GM18505 (cell line): ENCODE measurements at regions not wholly inside any gene's neighbourhood (a gene's known extent, or its start where the extent isn't known, plus 50 kb on each side); places are given as distances from the start of the nearest gene placed in this dataset.

Source experiments
- ATAC-seq: cut with Tn5 transposase; IDR thresholded peaks from one replicate; pipeline ENCODE4 v1.9.1; 2021; ENCODE audit not compliant: unreplicated experiment
- POLR2A ChIP-seq: IDR thresholded peaks from 4 replicates; pipeline ENCODE4 v1.6.1; 2011; ENCODE audit warnings: borderline replicate concordance; ENCODE audit not compliant: insufficient read depth, insufficient read length; ENCODE audit errors: extremely low read depth

GRCh38 chr4:46684041-46684440 is 225.0 kb downstream of the COX7B2 start:
- TF ChIP-seq POLR2A, result no peak
- ATAC-seq, result no peak

DNA sequence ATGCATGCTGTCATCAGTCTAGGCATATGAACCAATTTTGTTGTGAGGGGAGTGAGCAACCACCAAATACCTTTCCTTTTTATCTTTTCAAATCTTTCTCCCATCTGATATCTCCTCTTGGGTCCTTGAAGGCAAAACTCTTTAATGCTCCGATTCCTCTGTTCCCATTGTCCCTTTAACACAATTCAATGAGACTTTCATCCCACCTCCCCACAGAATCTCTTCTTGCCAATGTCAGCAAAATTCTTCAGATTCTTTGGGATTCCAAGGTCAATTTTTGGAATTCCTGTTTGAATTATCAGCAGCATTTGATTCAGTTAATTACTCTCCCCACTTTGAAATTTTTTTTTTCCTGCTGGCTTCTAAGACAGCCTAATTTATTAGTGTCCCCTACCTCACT is 232.7 kb downstream of the COX7B2 start:
- TF ChIP-seq POLR2A, result no peak
- no peak for ATAC-seq

- ATAC-seq, result no peak
- TF ChIP-seq POLR2A, result no peak
These were observed 234.7 kb downstream of the COX7B2 start for GRCh38 chr4:46674326-46674725.

- ATAC-seq, result no peak
- TF ChIP-seq POLR2A, result no peak
These were observed 241.3 kb downstream of the COX7B2 start for GRCh38 chr4:46667790-46668189.

DNA sequence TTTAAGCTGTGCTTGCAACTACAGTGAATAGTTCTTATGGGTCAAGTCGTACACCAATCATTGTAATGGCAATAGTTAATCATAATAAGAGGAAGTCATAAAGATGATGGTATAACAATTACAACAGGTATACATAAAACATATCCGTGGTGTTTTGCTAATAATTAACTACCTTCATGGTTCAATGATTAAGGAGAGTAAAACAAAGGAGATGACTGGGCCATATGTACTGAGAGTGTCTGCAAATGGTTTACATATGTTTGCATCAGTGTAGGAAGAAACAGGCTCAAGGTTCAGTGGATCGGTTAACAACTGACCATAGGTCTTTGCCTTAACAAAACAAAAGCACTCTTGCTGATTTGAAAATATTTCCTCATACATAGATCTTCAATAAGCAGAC is 253.0 kb downstream of the COX7B2 start:
- no peak for TF ChIP-seq POLR2A
- ATAC-seq, result no peak

DNA sequence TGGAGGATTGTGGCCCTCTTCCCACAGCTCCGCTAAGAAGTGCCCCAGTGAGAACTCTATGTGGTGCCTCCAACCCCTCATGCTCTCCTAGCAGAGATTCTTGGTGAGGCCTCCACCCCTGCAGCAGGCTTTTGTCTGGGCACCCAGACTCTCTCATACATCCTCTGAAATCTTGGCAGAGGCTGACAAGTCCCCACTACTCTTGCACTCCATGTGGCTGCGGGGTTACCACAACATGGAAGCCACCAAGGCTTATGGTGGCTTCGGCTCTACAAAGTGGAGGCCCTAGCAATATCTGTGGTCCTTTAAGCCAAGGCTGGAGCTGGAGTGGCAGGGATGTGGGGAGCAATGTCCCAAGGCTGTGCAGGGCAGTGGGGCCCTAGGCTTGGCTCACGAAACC is 255.2 kb downstream of the COX7B2 start:
- no peak for ATAC-seq
- TF ChIP-seq POLR2A, result no peak

DNA sequence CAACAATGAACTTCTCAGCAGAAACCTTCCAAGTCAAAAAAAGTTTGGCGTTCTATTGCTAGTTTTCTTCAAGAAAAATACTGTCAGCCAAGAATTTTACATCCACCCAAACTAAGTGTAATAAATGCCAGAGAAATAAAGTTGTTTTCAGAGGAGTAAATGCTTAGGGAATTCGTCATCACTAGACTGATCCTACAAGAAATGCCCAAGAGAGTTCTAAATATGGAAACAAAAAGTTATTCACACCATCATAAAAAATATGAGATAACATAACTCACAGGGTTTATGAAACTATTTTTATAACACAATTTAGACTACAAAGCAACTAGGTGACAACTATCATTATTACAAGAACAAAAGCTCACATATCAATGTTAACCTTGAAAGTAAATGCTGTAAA is 259.5 kb upstream of the GABRA2 start:
- no peak for ATAC-seq
- TF ChIP-seq POLR2A, result no peak

- peak; percentile 91 for ATAC-seq
- TF ChIP-seq POLR2A, result no peak
These were observed 258.3 kb upstream of the GABRA2 start for GRCh38 chr4:46648088-46648744.

DNA sequence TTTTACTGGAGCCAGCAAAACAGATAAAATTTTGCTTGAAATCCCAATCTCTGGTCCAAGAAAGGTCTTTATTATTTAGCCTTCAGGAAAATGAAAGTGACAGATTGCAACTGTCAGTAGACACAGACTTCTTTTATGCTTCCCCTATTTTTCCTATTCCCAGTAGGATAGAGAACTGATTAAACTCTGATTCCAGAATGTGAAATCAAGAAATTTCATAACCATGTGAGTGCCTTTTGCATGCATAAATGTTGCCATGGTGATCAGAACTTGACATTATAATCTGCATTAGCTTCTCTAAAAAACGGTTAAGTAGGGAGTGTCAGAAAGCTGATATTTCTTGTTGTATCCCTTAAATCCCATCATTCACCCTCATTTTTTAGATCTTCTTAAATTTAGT is 255.2 kb upstream of the GABRA2 start:
- ATAC-seq, result no peak
- no peak for TF ChIP-seq POLR2A
